ENCODE measurements at regions not wholly inside any gene's neighbourhood (a gene's known extent, or its start where the extent isn't known, plus 50 kb on each side); places are given as distances from the start of the nearest gene placed in this dataset.

- no peak for TF ChIP-seq CTCF (IDR thresholded peaks at IDR 0.05; ENCODE audit: unreplicated experiment)
- Mint-ChIP-seq H3K27me3 (ENCODE audit: unreplicated experiment) (peaks cover 39% of the 10 kb centered on the region), H3K4me1 (ENCODE audit: low read depth, unreplicated experiment) (no peaks in the 10 kb centered on the region), H3K27ac (ENCODE audit: unreplicated experiment) (no peak overlapping the region), H3K4me3 (ENCODE audit: low read depth, unreplicated experiment) (no peak overlapping the region), H3K36me3 (ENCODE audit: insufficient read depth, unreplicated experiment) (peaks cover 8% of the 10 kb centered on the region), H3K9me3 (ENCODE audit: low read depth, unreplicated experiment) (no peaks in the 10 kb centered on the region)
- intact Hi-C loops (cut with micrococcal nuclease; ENCODE audit: unreplicated experiment) = no loop called here
- no TSS peak for BruUV-seq (replicated peaks)
- DNase-seq = no peak
- CTCF ChIA-PET = no interaction called here
These were observed 50.3 kb upstream of the GLI2 start for GRCh38 chr2:120685066-120685973.

Data from Calu3 (cell line).